Activated CD8-positive, alpha-beta T cell treated with anti-CD3 and anti-CD28 coated beads for 36 hours (primary cell): ENCODE measurements at regions not wholly inside any gene's neighbourhood (a gene's known extent, or its start where the extent isn't known, plus 50 kb on each side); places are given as distances from the start of the nearest gene placed in this dataset.

Experiments used
- ATAC-seq: fragments of 200-7000 bp; cut with Tn5 transposase; one replicate; pipeline ENCODE4 v1.10.0; 2021; ENCODE audit warnings: mild to moderate bottlenecking, moderate library complexity
- CTCF ChIA-PET: fragments of 350-600 bp; sonication (Branson Sonifier 250); formaldehyde crosslinking; loops from one replicate; lab custom pipeline; 2021; ENCODE audit warnings: antibody characterized with exemption; lab: Charles Lee
- POLR2A ChIA-PET: fragments of 350-600 bp; sonication (Branson Sonifier 250); formaldehyde crosslinking; loops from one replicate; lab custom pipeline; 2021; ENCODE audit warnings: antibody characterized with exemption; lab: Charles Lee
- DNase-seq: peaks from one replicate; pipeline ENCODE4 v3.0.0-alpha.2; 2020
- H3K27ac Mint-ChIP-seq: one replicate; pipeline ENCODE4 v1.8.0; 2021; ENCODE audit warnings: mild to moderate bottlenecking, mixed read lengths
- H3K27me3 Mint-ChIP-seq: one replicate; pipeline ENCODE4 v1.8.0; 2021; ENCODE audit warnings: mixed read lengths
- H3K36me3 Mint-ChIP-seq: one replicate; pipeline ENCODE4 v1.8.0; 2021; ENCODE audit warnings: low read depth, mixed read lengths
- H3K4me1 Mint-ChIP-seq: one replicate; pipeline ENCODE4 v1.8.0; 2021; ENCODE audit warnings: low read depth, mixed read lengths
- H3K4me3 Mint-ChIP-seq: one replicate; pipeline ENCODE4 v1.8.0; 2021; ENCODE audit warnings: mild to moderate bottlenecking, moderate library complexity, mixed read lengths
- H3K9me3 Mint-ChIP-seq: one replicate; pipeline ENCODE4 v1.8.0; 2021; ENCODE audit warnings: mixed read lengths
- CTCF ChIP-seq: fragments of 200-600 bp; IDR thresholded peaks from one replicate; pipeline ENCODE4 v1.8.0; 2022; ENCODE audit warnings: antibody characterized with exemption, mild to moderate bottlenecking
- intact Hi-C: fragments of 100-400 bp; cut with micrococcal nuclease; formaldehyde crosslinking; loops from one replicate; pipeline ENCODE4 v1.10.0; 2022

DNA sequence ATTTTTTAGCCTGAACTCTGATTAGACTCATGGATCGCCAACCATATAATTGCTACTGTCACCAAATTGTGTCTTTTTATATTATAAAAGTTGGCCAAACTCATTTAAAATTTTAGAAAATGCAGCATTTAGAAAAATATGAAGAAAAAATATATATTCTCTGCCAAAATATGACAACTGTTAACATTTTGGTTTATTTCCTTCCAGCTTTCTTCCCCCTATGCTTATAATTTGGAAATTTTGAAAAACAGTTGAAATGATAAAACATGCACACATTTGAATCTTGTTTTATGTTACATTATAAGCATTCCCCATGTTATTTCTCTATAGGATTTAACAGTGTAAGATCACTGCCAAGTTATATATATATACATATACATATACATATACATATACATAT lies 1112.8 kb downstream of the TUSC7 start:
- H3K9me3 Mint-ChIP-seq = peaks cover 5% of the 10 kb centered on the region
- no peaks in the 10 kb centered on the region for H3K27me3 Mint-ChIP-seq
- TF ChIP-seq CTCF = no peak
- H3K4me1 Mint-ChIP-seq = no peaks in the 10 kb centered on the region
- DNase-seq = no peak
- H3K27ac Mint-ChIP-seq = no peak overlapping the region
- CTCF ChIA-PET = no interaction called here
- ATAC-seq = no peak
- H3K4me3 Mint-ChIP-seq = no peak overlapping the region
- intact Hi-C loops = no loop called here
- no peaks in the 10 kb centered on the region for H3K36me3 Mint-ChIP-seq
- POLR2A ChIA-PET = no interaction called here

GRCh38 chr3:117836296-117836695 lies 1126.7 kb downstream of the TUSC7 start:
- intact Hi-C loops = no loop called here
- no peak overlapping the region for H3K4me3 Mint-ChIP-seq
- no peaks in the 10 kb centered on the region for H3K36me3 Mint-ChIP-seq
- no peak for DNase-seq
- H3K27ac Mint-ChIP-seq = no peak overlapping the region
- peaks cover 1% of the 10 kb centered on the region for H3K9me3 Mint-ChIP-seq
- no peaks in the 10 kb centered on the region for H3K4me1 Mint-ChIP-seq
- no peak for TF ChIP-seq CTCF
- no peak for ATAC-seq
- no peaks in the 10 kb centered on the region for H3K27me3 Mint-ChIP-seq
- ChIA-PET POLR2A (no interaction called here), CTCF (no interaction called here)

DNA sequence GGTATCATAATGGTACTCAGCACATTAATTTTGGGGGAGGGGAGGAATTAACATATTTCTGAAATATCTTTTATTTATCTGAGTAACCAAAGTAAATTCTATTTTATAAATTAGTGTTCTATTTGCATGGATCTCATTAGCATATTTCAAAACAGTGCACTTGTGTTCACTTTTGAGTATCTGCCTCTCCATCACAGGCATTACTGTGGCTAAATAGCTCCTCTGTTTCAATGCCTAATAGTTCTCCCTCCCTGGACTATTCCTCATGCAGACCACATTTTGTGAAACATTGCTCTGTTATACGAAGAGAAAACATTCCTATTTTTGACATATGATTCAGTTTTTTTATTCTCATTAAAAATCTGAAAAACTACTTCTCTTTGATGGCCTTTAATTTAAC lies 1127.8 kb downstream of the TUSC7 start:
- Mint-ChIP-seq H3K27me3 (no peaks in the 10 kb centered on the region), H3K4me3 (no peak overlapping the region), H3K36me3 (no peaks in the 10 kb centered on the region), H3K4me1 (no peaks in the 10 kb centered on the region), H3K9me3 (peaks cover 1% of the 10 kb centered on the region), H3K27ac (no peak overlapping the region)
- intact Hi-C loops = no loop called here
- DNase-seq (no peak), ATAC-seq (no peak)
- ChIA-PET CTCF (no interaction called here), POLR2A (no interaction called here)
- TF ChIP-seq CTCF = no peak

- H3K27ac Mint-ChIP-seq = no peak overlapping the region
- no peaks in the 10 kb centered on the region for H3K4me1 Mint-ChIP-seq
- no peaks in the 10 kb centered on the region for H3K36me3 Mint-ChIP-seq
- intact Hi-C loops = no loop called here
- no peak overlapping the region for H3K4me3 Mint-ChIP-seq
- POLR2A ChIA-PET = no interaction called here
- TF ChIP-seq CTCF = no peak
- CTCF ChIA-PET = no interaction called here
- no peaks in the 10 kb centered on the region for H3K27me3 Mint-ChIP-seq
- ATAC-seq (no peak), DNase-seq (no peak)
- peaks cover 1% of the 10 kb centered on the region for H3K9me3 Mint-ChIP-seq
Measured at GRCh38 chr3:117842086-117842485, 1132.5 kb downstream of the TUSC7 start.

GRCh38 chr3:117843356-117843755 lies 1133.8 kb downstream of the TUSC7 start:
- ATAC-seq (no peak), DNase-seq (no peak)
- intact Hi-C loops = no loop called here
- no peak overlapping the region for H3K4me3 Mint-ChIP-seq
- H3K4me1 Mint-ChIP-seq = no peaks in the 10 kb centered on the region
- no peak for TF ChIP-seq CTCF
- no peaks in the 10 kb centered on the region for H3K27me3 Mint-ChIP-seq
- ChIA-PET CTCF (no interaction called here), POLR2A (no interaction called here)
- no peaks in the 10 kb centered on the region for H3K36me3 Mint-ChIP-seq
- H3K27ac Mint-ChIP-seq = no peak overlapping the region
- peaks cover 1% of the 10 kb centered on the region for H3K9me3 Mint-ChIP-seq
